SU-DHL-6 (cell line): ENCODE measurements at regions not wholly inside any gene's neighbourhood (a gene's known extent, or its start where the extent isn't known, plus 50 kb on each side); places are given as distances from the start of the nearest gene placed in this dataset.
"Not testable (repeated sequence)": the region's sequence is repeated elsewhere in the genome, so short reads cannot be mapped to it uniquely, and the experiment has no call there.

Experiments used
- CTCF ChIP-seq: fragments of 200-600 bp; sonication (generic); IDR thresholded peaks from one replicate; pipeline ENCODE4 v1.5.1; 2017; ENCODE audit warnings: antibody characterized with exemption, mild to moderate bottlenecking, low read length, moderate library complexity; ENCODE audit not compliant: insufficient read depth, poor library complexity, severe bottlenecking
- EZH2phosphoT487 ChIP-seq: fragments of 200-600 bp; sonication (generic), shearing (Covaris generic); conservative IDR thresholded peaks from 2 replicates; pipeline ENCODE4 v1.6.1; 2018; ENCODE audit warnings: mild to moderate bottlenecking, antibody characterized with exemption, low read length, moderate library complexity, mixed read lengths

GRCh38 chr5:126296121-126296520, 127.1 kb upstream of the GRAMD2B start:
- TF ChIP-seq CTCF, EZH2phosphoT487: not testable (repeated sequence)
